COLO668 (cell line): ENCODE measurements at regions not wholly inside any gene's neighbourhood (a gene's known extent, or its start where the extent isn't known, plus 50 kb on each side); places are given as distances from the start of the nearest gene placed in this dataset.

Experiments
- DNase-seq: peaks from one replicate; lab custom pipeline; 2025; ENCODE audit not compliant: unreplicated experiment; lab: John Stamatoyannopoulos, UW

- DNase-seq = no peak
Measured at GRCh38 chr7:125675169-125675568, 745.5 kb upstream of the POT1 start.

GRCh38 chr7:125670926-125671572 is 741.4 kb upstream of the POT1 start:
- no peak for DNase-seq

GRCh38 chr7:125668321-125668993 is 738.8 kb upstream of the POT1 start:
- no peak for DNase-seq

GRCh38 chr7:125664625-125665024 is 735.0 kb upstream of the POT1 start:
- DNase-seq = no peak

GRCh38 chr7:125663961-125664360 is 734.3 kb upstream of the POT1 start:
- DNase-seq = no peak

GRCh38 chr7:125661677-125662076 is 732.1 kb upstream of the POT1 start:
- DNase-seq = no peak

GRCh38 chr7:125661006-125661405 is 731.4 kb upstream of the POT1 start:
- DNase-seq = no peak

- no peak for DNase-seq
Measured at GRCh38 chr7:125654076-125654475, 724.5 kb upstream of the POT1 start.

GRCh38 chr7:125651823-125652528 is 722.4 kb upstream of the POT1 start:
- no peak for DNase-seq

- no peak for DNase-seq
Measured at GRCh38 chr7:125648543-125648942, 718.9 kb upstream of the POT1 start.

GRCh38 chr7:125645770-125646169 is 716.1 kb upstream of the POT1 start:
- DNase-seq = no peak

GRCh38 chr7:125644109-125644508 is 714.5 kb upstream of the POT1 start:
- no peak for DNase-seq

- no peak for DNase-seq
Measured at GRCh38 chr7:125643302-125643701, 713.7 kb upstream of the POT1 start.

GRCh38 chr7:125641884-125642283 is 712.3 kb upstream of the POT1 start:
- no peak for DNase-seq

GRCh38 chr7:125636320-125636962 is 706.8 kb upstream of the POT1 start:
- DNase-seq = no peak

- no peak for DNase-seq
Measured at GRCh38 chr7:125618516-125618915, 688.9 kb upstream of the POT1 start.

GRCh38 chr7:125611582-125611981 is 682.0 kb upstream of the POT1 start:
- DNase-seq = no peak

GRCh38 chr7:125606671-125607070 is 677.0 kb upstream of the POT1 start:
- no peak for DNase-seq

- no peak for DNase-seq
Measured at GRCh38 chr7:125605241-125605640, 675.6 kb upstream of the POT1 start.

GRCh38 chr7:125602441-125602840 is 672.8 kb upstream of the POT1 start:
- no peak for DNase-seq

GRCh38 chr7:125599387-125599786 is 669.8 kb upstream of the POT1 start:
- DNase-seq = no peak

GRCh38 chr7:125592331-125592730 is 662.7 kb upstream of the POT1 start:
- DNase-seq = no peak
